ENCODE measurements at regions not wholly inside any gene's neighbourhood (a gene's known extent, or its start where the extent isn't known, plus 50 kb on each side); places are given as distances from the start of the nearest gene placed in this dataset.
A peak's percentile ranks its signal among the peaks of the same experiment; 100 is the strongest.

GRCh38 chr12:75714462-75715322, 203.3 kb upstream of the KRR1 start (continued):
- TF ChIP-seq ATF6 (CRISPR knock-in tag; IDR thresholded peaks at IDR 0.05) = no peak

DNA sequence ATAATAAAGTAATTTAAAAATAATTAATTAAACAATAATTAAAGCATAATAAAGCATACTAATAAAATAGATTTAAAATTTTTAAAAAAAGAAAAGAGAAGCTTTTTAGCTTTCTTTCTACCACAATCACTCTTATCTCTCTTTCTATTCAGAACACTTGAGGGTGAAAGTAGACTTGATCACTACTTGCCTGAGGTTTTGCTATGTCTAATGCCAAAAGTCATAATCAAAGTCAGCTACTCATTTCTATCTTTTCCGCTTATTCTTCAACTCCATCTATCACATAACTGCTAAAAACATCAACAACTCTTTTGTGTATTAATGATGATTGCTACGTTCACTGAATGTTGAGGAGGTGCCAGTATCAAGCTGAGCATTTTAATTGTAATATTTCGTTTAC, 202.0 kb upstream of the KRR1 start:
- H3K4me3 Mint-ChIP-seq = no peak overlapping the region
- CTCF ChIA-PET = interaction anchor here (0.5 kb wide), 1 partner anchor 89 kb away, joined by 3 read pairs; no protein-coding TSS in a partner anchor

GRCh38 chr12:75712223-75712622, 200.8 kb upstream of the KRR1 start:
- Mint-ChIP-seq H3K9me3 (peaks cover 3% of the 10 kb centered on the region; the same call in 1 of the 2 replicates), H3K36me3 (no peaks in the 10 kb centered on the region), H3K4me1 (peaks cover 44% of the 10 kb centered on the region), H3K27ac (no peak overlapping the region), H3K27me3 (ENCODE audit: low read depth) (no peaks in the 10 kb centered on the region), H3K4me3 (no peak overlapping the region)
- ATAC-seq (no peak), DNase-seq (ENCODE audit: low spot score) (no peak)
- TF ChIP-seq TEAD1 (CRISPR knock-in tag; IDR thresholded peaks at IDR 0.05) = no peak
- TF ChIP-seq, protein P1, sequence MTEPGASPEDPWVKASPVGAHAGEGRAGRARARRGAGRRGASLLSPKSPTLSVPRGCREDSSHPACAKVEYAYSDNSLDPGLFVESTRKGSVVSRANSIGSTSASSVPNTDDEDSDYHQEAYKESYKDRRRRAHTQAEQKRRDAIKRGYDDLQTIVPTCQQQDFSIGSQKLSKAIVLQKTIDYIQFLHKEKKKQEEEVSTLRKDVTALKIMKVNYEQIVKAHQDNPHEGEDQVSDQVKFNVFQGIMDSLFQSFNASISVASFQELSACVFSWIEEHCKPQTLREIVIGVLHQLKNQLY (CRISPR knock-in tag; IDR thresholded peaks at IDR 0.05) = no peak
- TF ChIP-seq ZNF317 (CRISPR knock-in tag; IDR thresholded peaks at IDR 0.05; ENCODE audit: borderline replicate concordance, low read depth) = no peak
- TF ChIP-seq, protein P2, sequence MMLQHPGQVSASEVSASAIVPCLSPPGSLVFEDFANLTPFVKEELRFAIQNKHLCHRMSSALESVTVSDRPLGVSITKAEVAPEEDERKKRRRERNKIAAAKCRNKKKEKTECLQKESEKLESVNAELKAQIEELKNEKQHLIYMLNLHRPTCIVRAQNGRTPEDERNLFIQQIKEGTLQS (CRISPR knock-in tag; conservative IDR thresholded peaks at IDR 0.05) = no peak
- no peak for TF ChIP-seq NR1H2 (CRISPR knock-in tag; IDR thresholded peaks at IDR 0.05)
- TF ChIP-seq GABPB1 (CRISPR knock-in tag; IDR thresholded peaks at IDR 0.05) = 0 out of 2 replicates have a peak, but pooled peaks have one; percentile 23
- TF ChIP-seq IRF1 (CRISPR knock-in tag; IDR thresholded peaks at IDR 0.05) = no peak
- TF ChIP-seq FOXJ3 (CRISPR knock-in tag; IDR thresholded peaks at IDR 0.05; ENCODE audit: borderline replicate concordance) = no peak
- CTCF ChIA-PET = no interaction called here
- POLR2A ChIA-PET = no interaction called here

More for the DNA sequence above, 202.0 kb upstream of the KRR1 start:
- TF ChIP-seq HMGA2 (CRISPR knock-in tag; IDR thresholded peaks at IDR 0.05) = peak; percentile 90
- no peak for TF ChIP-seq FOXP1 (CRISPR knock-in tag; IDR thresholded peaks at IDR 0.05; ENCODE audit: borderline replicate concordance)
- Mint-ChIP-seq H3K9me3 (0 out of 2 replicates have a peak, but pooled peaks cover 6% of the 10 kb centered on the region), H3K36me3 (no peaks in the 10 kb centered on the region), H3K4me1 (peaks cover 39% of the 10 kb centered on the region), H3K27me3 (ENCODE audit: low read depth) (no peaks in the 10 kb centered on the region), H3K27ac (no peak overlapping the region)
- ATAC-seq (no peak), DNase-seq (ENCODE audit: low spot score) (no peak)
- POLR2A ChIA-PET = no interaction called here

DNA sequence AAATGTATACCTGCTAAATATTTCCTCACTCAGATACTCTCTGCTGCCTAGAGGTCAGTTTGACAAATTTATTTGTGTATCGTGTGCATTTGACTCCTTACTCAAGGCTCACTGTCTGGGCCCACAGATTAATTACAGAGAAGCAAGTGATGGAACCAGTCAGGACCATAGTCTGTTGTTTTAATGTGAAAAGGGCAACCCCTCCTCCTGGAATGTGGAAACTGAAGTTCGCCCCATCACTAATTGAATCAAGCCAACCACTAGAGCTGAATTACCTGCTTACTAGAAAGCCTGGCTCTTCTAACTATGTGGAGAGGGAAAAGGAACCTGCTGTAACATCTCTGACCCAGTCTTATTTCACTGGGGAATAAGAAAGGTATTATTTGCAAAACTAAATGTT, 199.9 kb upstream of the KRR1 start:
- CTCF ChIA-PET = interaction anchor here (1.0 to 1.2 kb wide), 2 partner anchors 11 to 13 kb away, joined by 3 to 4 read pairs; no protein-coding TSS in a partner anchor
- peaks cover 52% of the 10 kb centered on the region for H3K4me1 Mint-ChIP-seq
- peaks cover 3% of the 10 kb centered on the region; the same call in 1 of the 2 replicates for H3K9me3 Mint-ChIP-seq
- no peak for TF ChIP-seq ZNF396 (CRISPR knock-in tag; IDR thresholded peaks at IDR 0.05; ENCODE audit: borderline replicate concordance)
- TF ChIP-seq USF1 (CRISPR knock-in tag; IDR thresholded peaks at IDR 0.05) = no peak
- no peak for TF ChIP-seq NR2C2 (CRISPR knock-in tag; IDR thresholded peaks at IDR 0.05)
- TF ChIP-seq ZNF532 (CRISPR knock-in tag; IDR thresholded peaks at IDR 0.05; ENCODE audit: borderline replicate concordance) = no peak
- no peak for DNase-seq (ENCODE audit: low spot score)
- peak; percentile 90 for ATAC-seq
- no peak overlapping the region for H3K4me3 Mint-ChIP-seq
- POLR2A ChIA-PET = no interaction called here
- H3K27me3 Mint-ChIP-seq (ENCODE audit: low read depth) = no peaks in the 10 kb centered on the region
- no peak overlapping the region for H3K27ac Mint-ChIP-seq
- no peaks in the 10 kb centered on the region for H3K36me3 Mint-ChIP-seq

Data from WTC11 (cell line).